ENCODE measurements at regions not wholly inside any gene's neighbourhood (a gene's known extent, or its start where the extent isn't known, plus 50 kb on each side); places are given as distances from the start of the nearest gene placed in this dataset.

GRCh38 chr5:57055731-57056130 is 103.8 kb upstream of the MIER3 start:
- dilution Hi-C loops (cut with HindIII; ENCODE audit: low sequenced_read_pairs, unreplicated experiment), result no loop called here
- POLR2A ChIA-PET (ENCODE audit: unreplicated experiment), result no interaction called here
- CTCF ChIA-PET, result no interaction called here

More at GRCh38 chr5:57055731-57056130, 103.8 kb upstream of the MIER3 start:
- Histone ChIP-seq H3K27ac (ENCODE audit: insufficient read depth, low read length) (no peak overlapping the region), H4K5ac (ENCODE audit: low read depth, low read length) (no peak overlapping the region), H2AFZ (replicated peaks; ENCODE audit: low read length, poor library complexity) (no peak overlapping the region), H3K36me3 (ENCODE audit: control insufficient read depth, insufficient read depth, low read length) (no peaks in the 10 kb centered on the region), H3K56ac (ENCODE audit: extremely low read depth, insufficient read depth, low read length) (no peak overlapping the region), H2AK5ac (ENCODE audit: low read depth, low read length) (no peak overlapping the region), H3K79me1 (ENCODE audit: low read depth in 1 of 2, low read length in 2 of 2) (no peaks in the 10 kb centered on the region), H3K4me3 (ENCODE audit: insufficient read depth, low read depth, low read length) (no peak overlapping the region), H4K8ac (ENCODE audit: low read depth in 2 of 2, low read length in 2 of 2) (no peak overlapping the region), H4K20me1 (ENCODE audit: insufficient read depth, low read length) (no peaks in the 10 kb centered on the region), H2BK120ac (ENCODE audit: low read depth, low read length) (no peak overlapping the region), H3K4me1 (ENCODE audit: control insufficient read depth, insufficient read depth, low read length) (no peaks in the 10 kb centered on the region), H3K23ac (ENCODE audit: low read depth, low read length) (no peak overlapping the region), H2AK9ac (replicated peaks; ENCODE audit: low read depth, low read length, poor library complexity) (no peak overlapping the region), H2BK15ac (ENCODE audit: low read depth, low read length) (no peak overlapping the region), H3K18ac (ENCODE audit: low read depth, low read length) (no peak overlapping the region), H3K4ac (ENCODE audit: low read depth, low read length) (no peak overlapping the region), H3K9me1 (ENCODE audit: insufficient read depth, low read length) (no peaks in the 10 kb centered on the region), H2BK5ac (ENCODE audit: low read depth, low read length, poor library complexity, severe bottlenecking) (no peak overlapping the region), H3K9ac (ENCODE audit: low read depth, low read length) (no peak overlapping the region), H3K9me3 (ENCODE audit: control insufficient read depth, insufficient read depth, low read length) (no peaks in the 10 kb centered on the region), H4K91ac (ENCODE audit: insufficient read depth, low read depth, low read length) (no peak overlapping the region), H3K27me3 (ENCODE audit: control insufficient read depth, insufficient read depth, low read length) (peaks cover 9% of the 10 kb centered on the region), H3K14ac (replicated peaks; ENCODE audit: low read depth, low read length) (no peak overlapping the region), H3K4me2 (ENCODE audit: low read depth, low read length) (no peak overlapping the region), H2BK20ac (ENCODE audit: low read depth, low read length) (no peak overlapping the region)
- DNase-seq (no peak), ATAC-seq (ENCODE audit: low read depth) (no peak)
- intact Hi-C loops (cut with micrococcal nuclease) (loop anchor here (5.0 kb wide), 1 partner anchor 897 kb away; no protein-coding TSS in a partner anchor), in situ Hi-C loops (cut with MboI; ENCODE audit: low sequenced_read_pairs) (no loop called here)
- no TSS peak for BruUV-seq (replicated peaks)
- WGBS, 2 experiments (ENCODE audit: extremely low coverage in 2 of 2, insufficient read length in 1 of 2), result no CpG with 5 or more reads among the region's 1 CpG
- TF ChIP-seq MAZ (IDR thresholded peaks at IDR 0.05; ENCODE audit: borderline replicate concordance, low read depth, low read length), result no peak
- no peak for TF ChIP-seq BHLHE40 (IDR thresholded peaks at IDR 0.05; ENCODE audit: low read depth, low read length)
- TF ChIP-seq CTCF (conservative IDR thresholded peaks at IDR 0.05; ENCODE audit: low read depth, low read length), result no peak
- no peak for TF ChIP-seq RCOR1 (IDR thresholded peaks at IDR 0.05; ENCODE audit: insufficient replicate concordance, low read length)
- no peak for TF ChIP-seq ELK1 (IDR thresholded peaks at IDR 0.05; ENCODE audit: borderline replicate concordance, low read depth, low read length)
- no peak for TF ChIP-seq CHD1 (IDR thresholded peaks at IDR 0.05; ENCODE audit: low read depth, low read length)
- TF ChIP-seq USF2 (IDR thresholded peaks at IDR 0.05; ENCODE audit: low read depth, low read length), result no peak

All from IMR-90 (cell line).